HEK293 (cell line): ENCODE measurements at regions not wholly inside any gene's neighbourhood (a gene's known extent, or its start where the extent isn't known, plus 50 kb on each side); places are given as distances from the start of the nearest gene placed in this dataset.

Source experiments
- CTCF ChIA-PET: fragments of 350-600 bp; formaldehyde crosslinking; extraction: SDS; loops from one replicate; lab custom pipeline; 2021; ENCODE audit warnings: antibody characterized with exemption; lab: Yijun Ruan, JAX
- POLR2A ChIA-PET: fragments of 300-600 bp; formaldehyde crosslinking; extraction: SDS; loops from one replicate; lab custom pipeline; 2020; ENCODE audit warnings: antibody characterized with exemption, inconsistent platforms; lab: Yijun Ruan, JAX
- H3K27ac ChIP-seq: fragments of 200-500 bp; sonication (Bioruptor generic); 2 replicates; pipeline ENCODE4 v1.5.1; 2014; ENCODE audit warnings: low read depth, low read length, control low read depth, inconsistent platforms; ENCODE audit errors: extremely low read depth
- H3K36me3 ChIP-seq, 2 experiments: fragments of 200-500 bp in 1 of 2; sonication (Bioruptor generic) in 1 of 2; 1 replicate in 1 of 2; 2 replicates in 1 of 2; pipeline ENCODE4 v1.5.1; 2014 to 2017; ENCODE audit warnings: inconsistent platforms in 2 of 2, low read length in 2 of 2; ENCODE audit not compliant: control insufficient read depth in 2 of 2, insufficient read depth in 1 of 2
- H3K4me1 ChIP-seq: fragments of 200-500 bp; sonication (Bioruptor generic); 2 replicates; pipeline ENCODE4 v1.5.1; 2014; ENCODE audit warnings: mild to moderate bottlenecking, low read length, inconsistent platforms; ENCODE audit not compliant: control insufficient read depth, insufficient read depth
- H3K4me3 ChIP-seq: 2 replicates; pipeline ENCODE4 v1.5.1; 2011; ENCODE audit warnings: low read depth, mild to moderate bottlenecking, control low read depth, low read length, moderate library complexity
- H3K9me3 ChIP-seq: fragments of 200-500 bp; sonication (Bioruptor generic); 2 replicates; pipeline ENCODE4 v1.5.1; 2014; ENCODE audit warnings: low read depth, low read length, inconsistent platforms; ENCODE audit not compliant: control insufficient read depth, insufficient read depth
- EGR2 ChIP-seq: fragments of 450-650 bp; formaldehyde crosslinking; IDR thresholded peaks from 2 replicates; pipeline ENCODE4 v1.5.1; 2016; ENCODE audit warnings: low read depth, missing biosample characterization, missing genetic modification characterization
- HOXD13 ChIP-seq: sonication (generic); formaldehyde crosslinking; IDR thresholded peaks from 2 replicates; pipeline ENCODE4 v1.8.0; 2022; ENCODE audit warnings: missing genetic modification reagents, borderline replicate concordance
- REPIN1 ChIP-seq: fragments of 450-650 bp; formaldehyde crosslinking; IDR thresholded peaks from 2 replicates; pipeline ENCODE4 v1.5.1; 2017; ENCODE audit warnings: missing biosample characterization, missing genetic modification characterization, low read depth
- TCF7L2 ChIP-seq: IDR thresholded peaks from 2 replicates; pipeline ENCODE4 v1.6.1; 2011; ENCODE audit warnings: low read depth, mild to moderate bottlenecking, inconsistent platforms, low read length, moderate library complexity, borderline replicate concordance
- ZBTB21 ChIP-seq: fragments of 450-650 bp; formaldehyde crosslinking; IDR thresholded peaks from 2 replicates; pipeline ENCODE4 v1.5.1; 2017; ENCODE audit warnings: missing biosample characterization, missing genetic modification characterization
- ZFHX2 ChIP-seq: fragments of 450-650 bp; formaldehyde crosslinking; conservative IDR thresholded peaks from 2 replicates; pipeline ENCODE4 v1.5.1; 2016; ENCODE audit warnings: missing biosample characterization, missing genetic modification characterization
- ZFP41 ChIP-seq: fragments of 450-650 bp; formaldehyde crosslinking; IDR thresholded peaks from 2 replicates; pipeline ENCODE4 v1.5.1; 2016; ENCODE audit warnings: missing biosample characterization, missing genetic modification characterization, borderline replicate concordance
- ZNF132 ChIP-seq: fragments of 450-650 bp; formaldehyde crosslinking; IDR thresholded peaks from 2 replicates; pipeline ENCODE4 v1.5.1; 2017; ENCODE audit warnings: missing biosample characterization, missing genetic modification characterization, borderline replicate concordance
- ZNF324 ChIP-seq: fragments of 450-650 bp; formaldehyde crosslinking; IDR thresholded peaks from 2 replicates; pipeline ENCODE4 v1.5.1; 2016; ENCODE audit warnings: missing biosample characterization, missing genetic modification characterization
- ZNF350 ChIP-seq: fragments of 450-650 bp; formaldehyde crosslinking; IDR thresholded peaks from 2 replicates; pipeline ENCODE4 v1.5.0; 2017; ENCODE audit warnings: missing biosample characterization, mild to moderate bottlenecking, missing genetic modification characterization
- ZNF560 ChIP-seq: fragments of 450-650 bp; formaldehyde crosslinking; IDR thresholded peaks from 2 replicates; pipeline ENCODE4 v1.5.1; 2017; ENCODE audit warnings: missing biosample characterization, missing genetic modification characterization, borderline replicate concordance
- ZNF561 ChIP-seq: fragments of 450-650 bp; IDR thresholded peaks from 2 replicates; pipeline ENCODE4 v1.5.1; 2018; ENCODE audit warnings: missing biosample characterization, missing genetic modification characterization, borderline replicate concordance
- TF ChIP-seq, protein P1 (sequence below): fragments of 450-650 bp; formaldehyde crosslinking; IDR thresholded peaks from 2 replicates; pipeline ENCODE4 v1.5.1; 2016; ENCODE audit warnings: missing biosample characterization, missing genetic modification characterization
- TF ChIP-seq, protein P2 (sequence below): fragments of 450-650 bp; formaldehyde crosslinking; IDR thresholded peaks from 2 replicates; pipeline ENCODE4 v1.5.1; 2016; ENCODE audit warnings: missing biosample characterization, missing genetic modification characterization
- TF ChIP-seq, protein P3 (sequence below): fragments of 450-650 bp; formaldehyde crosslinking; IDR thresholded peaks from 2 replicates; pipeline ENCODE4 v1.5.1; 2016; ENCODE audit warnings: missing biosample characterization, missing genetic modification characterization
- TF ChIP-seq, protein P4 (sequence below): fragments of 450-650 bp; IDR thresholded peaks from 2 replicates; pipeline ENCODE4 v1.5.1; 2018; ENCODE audit warnings: missing biosample characterization, mild to moderate bottlenecking, missing genetic modification characterization

DNA sequence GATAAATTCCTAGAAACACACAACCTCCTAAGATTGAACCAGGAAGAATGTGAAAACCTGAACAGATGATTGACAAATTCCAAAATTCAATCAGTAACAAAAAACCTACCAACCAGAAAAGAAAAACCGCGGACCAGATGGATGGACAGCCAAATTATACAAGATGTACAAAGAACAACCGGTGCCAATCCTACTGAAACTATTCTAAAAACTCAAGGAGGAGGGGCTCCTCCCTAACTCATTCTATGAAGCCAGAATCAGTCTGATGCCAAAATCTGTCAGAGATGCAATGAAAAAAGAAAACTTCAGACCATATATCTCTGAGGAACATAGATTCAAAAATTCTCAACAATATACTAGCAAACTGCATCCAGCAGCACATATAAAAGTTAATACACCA is 262.4 kb upstream of the DAB1 start:
- TF ChIP-seq ZNF560 (tag by site-specific recombination) (no peak), REPIN1 (no peak), ZNF561 (tag by site-specific recombination) (no peak), HOXD13 (no peak), ZFHX2 (tag by site-specific recombination) (no peak), ZNF132 (tag by site-specific recombination) (no peak)
- TF ChIP-seq, protein P1, sequence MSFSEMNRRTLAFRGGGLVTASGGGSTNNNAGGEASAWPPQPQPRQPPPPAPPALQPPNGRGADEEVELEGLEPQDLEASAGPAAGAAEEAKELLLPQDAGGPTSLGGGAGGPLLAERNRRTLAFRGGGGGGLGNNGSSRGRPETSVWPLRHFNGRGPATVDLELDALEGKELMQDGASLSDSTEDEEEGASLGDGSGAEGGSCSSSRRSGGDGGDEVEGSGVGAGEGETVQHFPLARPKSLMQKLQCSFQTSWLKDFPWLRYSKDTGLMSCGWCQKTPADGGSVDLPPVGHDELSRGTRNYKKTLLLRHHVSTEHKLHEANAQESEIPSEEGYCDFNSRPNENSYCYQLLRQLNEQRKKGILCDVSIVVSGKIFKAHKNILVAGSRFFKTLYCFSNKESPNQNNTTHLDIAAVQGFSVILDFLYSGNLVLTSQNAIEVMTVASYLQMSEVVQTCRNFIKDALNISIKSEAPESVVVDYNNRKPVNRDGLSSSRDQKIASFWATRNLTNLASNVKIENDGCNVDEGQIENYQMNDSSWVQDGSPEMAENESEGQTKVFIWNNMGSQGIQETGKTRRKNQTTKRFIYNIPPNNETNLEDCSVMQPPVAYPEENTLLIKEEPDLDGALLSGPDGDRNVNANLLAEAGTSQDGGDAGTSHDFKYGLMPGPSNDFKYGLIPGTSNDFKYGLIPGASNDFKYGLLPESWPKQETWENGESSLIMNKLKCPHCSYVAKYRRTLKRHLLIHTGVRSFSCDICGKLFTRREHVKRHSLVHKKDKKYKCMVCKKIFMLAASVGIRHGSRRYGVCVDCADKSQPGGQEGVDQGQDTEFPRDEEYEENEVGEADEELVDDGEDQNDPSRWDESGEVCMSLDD (tag by site-specific recombination): no peak
- TF ChIP-seq, all 188 proteins: peak for 0
- Histone ChIP-seq H3K27ac (no peak overlapping the region), H3K9me3 (no peaks in the 10 kb centered on the region; the same call in 1 of the 2 replicates), H3K36me3 (no peaks in the 10 kb centered on the region), H3K4me1 (no peaks in the 10 kb centered on the region), H3K4me3 (no peak overlapping the region)
- CTCF ChIA-PET: no interaction called here
- POLR2A ChIA-PET: no interaction called here

DNA sequence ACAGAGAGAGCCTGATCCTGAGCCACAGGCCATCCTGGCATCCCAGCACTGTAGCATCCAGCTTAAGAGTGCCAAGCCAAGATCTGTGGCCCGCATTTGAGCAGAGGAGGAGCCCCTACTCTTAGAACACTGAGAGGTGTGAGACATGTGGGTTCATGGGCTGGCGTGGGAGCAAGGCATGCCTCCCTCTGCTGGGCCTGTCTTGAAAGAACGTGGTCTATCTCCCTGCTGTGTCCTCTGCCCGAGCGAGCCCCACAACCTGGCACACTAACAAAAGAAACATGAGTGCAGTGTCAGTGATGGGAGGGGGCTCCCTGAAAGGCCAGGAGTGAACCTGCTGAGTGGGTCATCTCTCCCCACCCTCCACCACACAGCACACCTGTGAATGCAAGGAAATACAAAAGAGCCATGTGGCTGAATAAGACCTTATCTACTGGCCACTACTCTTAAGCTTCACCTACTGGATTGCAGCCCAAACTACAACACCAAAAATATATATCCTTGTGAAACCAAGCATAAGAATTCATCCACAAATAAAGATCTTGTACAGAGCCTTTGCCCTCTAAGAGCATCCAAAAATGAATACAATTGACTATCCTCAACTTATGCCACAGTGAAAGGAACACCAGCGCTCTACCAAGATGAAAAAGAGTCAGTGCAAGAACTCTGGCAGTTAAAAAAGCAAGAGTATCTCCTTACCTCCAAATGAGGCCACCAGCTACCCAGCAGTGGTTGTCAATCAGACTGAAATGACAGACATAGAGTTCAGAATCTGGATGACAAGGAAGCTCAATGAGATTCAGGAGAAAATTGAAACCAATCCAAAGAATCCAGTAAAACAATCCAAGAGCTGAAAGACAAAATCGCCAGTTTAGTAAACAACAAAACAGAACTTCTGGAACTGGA is 259.4 kb upstream of the DAB1 start:
- no peaks in the 10 kb centered on the region; the same call in 1 of the 2 replicates for H3K9me3 ChIP-seq
- no peaks in the 10 kb centered on the region for H3K36me3 ChIP-seq
- no peak overlapping the region for H3K27ac ChIP-seq
- H3K4me3 ChIP-seq: no peak overlapping the region
- H3K4me1 ChIP-seq: no peaks in the 10 kb centered on the region
- CTCF ChIA-PET: interaction anchor here (0.6 to 1.1 kb wide), 2 partner anchors 21 to 183 kb away, joined by 3 read pairs; no protein-coding TSS in a partner anchor
- POLR2A ChIA-PET: interaction anchor here (0.6 kb wide), 1 partner anchor 494 kb away, joined by 3 read pairs; no protein-coding TSS in a partner anchor
- TF ChIP-seq ZNF324 (tag by site-specific recombination) (no peak), ZNF560 (tag by site-specific recombination) (no peak), ZFP41 (tag by site-specific recombination) (no peak), EGR2 (tag by site-specific recombination) (no peak), ZBTB21 (tag by site-specific recombination) (no peak), TCF7L2 (no peak), ZNF350 (tag by site-specific recombination) (no peak)
- TF ChIP-seq, protein P2, sequence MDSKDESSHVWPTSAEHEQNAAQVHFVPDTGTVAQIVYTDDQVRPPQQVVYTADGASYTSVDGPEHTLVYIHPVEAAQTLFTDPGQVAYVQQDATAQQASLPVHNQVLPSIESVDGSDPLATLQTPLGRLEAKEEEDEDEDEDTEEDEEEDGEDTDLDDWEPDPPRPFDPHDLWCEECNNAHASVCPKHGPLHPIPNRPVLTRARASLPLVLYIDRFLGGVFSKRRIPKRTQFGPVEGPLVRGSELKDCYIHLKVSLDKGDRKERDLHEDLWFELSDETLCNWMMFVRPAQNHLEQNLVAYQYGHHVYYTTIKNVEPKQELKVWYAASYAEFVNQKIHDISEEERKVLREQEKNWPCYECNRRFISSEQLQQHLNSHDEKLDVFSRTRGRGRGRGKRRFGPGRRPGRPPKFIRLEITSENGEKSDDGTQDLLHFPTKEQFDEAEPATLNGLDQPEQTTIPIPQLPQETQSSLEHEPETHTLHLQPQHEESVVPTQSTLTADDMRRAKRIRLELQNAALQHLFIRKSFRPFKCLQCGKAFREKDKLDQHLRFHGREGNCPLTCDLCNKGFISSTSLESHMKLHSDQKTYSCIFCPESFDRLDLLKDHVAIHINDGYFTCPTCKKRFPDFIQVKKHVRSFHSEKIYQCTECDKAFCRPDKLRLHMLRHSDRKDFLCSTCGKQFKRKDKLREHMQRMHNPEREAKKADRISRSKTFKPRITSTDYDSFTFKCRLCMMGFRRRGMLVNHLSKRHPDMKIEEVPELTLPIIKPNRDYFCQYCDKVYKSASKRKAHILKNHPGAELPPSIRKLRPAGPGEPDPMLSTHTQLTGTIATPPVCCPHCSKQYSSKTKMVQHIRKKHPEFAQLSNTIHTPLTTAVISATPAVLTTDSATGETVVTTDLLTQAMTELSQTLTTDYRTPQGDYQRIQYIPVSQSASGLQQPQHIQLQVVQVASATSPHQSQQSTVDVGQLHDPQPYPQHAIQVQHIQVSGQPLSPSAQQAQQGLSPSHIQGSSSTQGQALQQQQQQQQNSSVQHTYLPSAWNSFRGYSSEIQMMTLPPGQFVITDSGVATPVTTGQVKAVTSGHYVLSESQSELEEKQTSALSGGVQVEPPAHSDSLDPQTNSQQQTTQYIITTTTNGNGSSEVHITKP (tag by site-specific recombination): no peak
- TF ChIP-seq, protein P3, sequence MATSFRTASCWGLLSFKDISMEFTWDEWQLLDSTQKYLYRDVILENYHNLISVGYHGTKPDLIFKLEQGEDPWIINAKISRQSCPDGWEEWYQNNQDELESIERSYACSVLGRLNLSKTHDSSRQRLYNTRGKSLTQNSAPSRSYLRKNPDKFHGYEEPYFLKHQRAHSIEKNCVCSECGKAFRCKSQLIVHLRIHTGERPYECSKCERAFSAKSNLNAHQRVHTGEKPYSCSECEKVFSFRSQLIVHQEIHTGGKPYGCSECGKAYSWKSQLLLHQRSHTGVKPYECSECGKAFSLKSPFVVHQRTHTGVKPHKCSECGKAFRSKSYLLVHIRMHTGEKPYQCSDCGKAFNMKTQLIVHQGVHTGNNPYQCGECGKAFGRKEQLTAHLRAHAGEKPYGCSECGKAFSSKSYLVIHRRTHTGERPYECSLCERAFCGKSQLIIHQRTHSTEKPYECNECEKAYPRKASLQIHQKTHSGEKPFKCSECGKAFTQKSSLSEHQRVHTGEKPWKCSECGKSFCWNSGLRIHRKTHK (tag by site-specific recombination): no peak
- TF ChIP-seq, protein P4, sequence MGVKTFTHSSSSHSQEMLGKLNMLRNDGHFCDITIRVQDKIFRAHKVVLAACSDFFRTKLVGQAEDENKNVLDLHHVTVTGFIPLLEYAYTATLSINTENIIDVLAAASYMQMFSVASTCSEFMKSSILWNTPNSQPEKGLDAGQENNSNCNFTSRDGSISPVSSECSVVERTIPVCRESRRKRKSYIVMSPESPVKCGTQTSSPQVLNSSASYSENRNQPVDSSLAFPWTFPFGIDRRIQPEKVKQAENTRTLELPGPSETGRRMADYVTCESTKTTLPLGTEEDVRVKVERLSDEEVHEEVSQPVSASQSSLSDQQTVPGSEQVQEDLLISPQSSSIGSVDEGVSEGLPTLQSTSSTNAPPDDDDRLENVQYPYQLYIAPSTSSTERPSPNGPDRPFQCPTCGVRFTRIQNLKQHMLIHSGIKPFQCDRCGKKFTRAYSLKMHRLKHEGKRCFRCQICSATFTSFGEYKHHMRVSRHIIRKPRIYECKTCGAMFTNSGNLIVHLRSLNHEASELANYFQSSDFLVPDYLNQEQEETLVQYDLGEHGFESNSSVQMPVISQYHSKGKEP (tag by site-specific recombination): no peak
